ENCODE measurements at regions not wholly inside any gene's neighbourhood (a gene's known extent, or its start where the extent isn't known, plus 50 kb on each side); places are given as distances from the start of the nearest gene placed in this dataset.
A peak's percentile ranks its signal among the peaks of the same experiment; 100 is the strongest.
"Not testable (repeated sequence)": the region's sequence is repeated elsewhere in the genome, so short reads cannot be mapped to it uniquely, and the experiment has no call there.

GRCh38 chr21:10344266-10344665 is 177.1 kb upstream of the TPTE start:
- peaks cover 32% of the 10 kb centered on the region for H3K9me3 ChIP-seq (ENCODE audit: low read depth)
- 34% methylated on average over 5 of the region's 5 CpGs for WGBS (ENCODE audit: low lambda C conversion rate, missing lambda C conversion rate)
- not testable (repeated sequence) for H3K4me1 ChIP-seq (ENCODE audit: insufficient read depth)

GRCh38 chr21:10345178-10345612 is 176.2 kb upstream of the TPTE start:
- not testable (repeated sequence) for DNase-seq (ENCODE audit: low spot score); H3K9me2 ChIP-seq (replicated peaks; ENCODE audit: insufficient read depth); H3K79me2 ChIP-seq; H3K27me3 ChIP-seq; H3K4me1 ChIP-seq (ENCODE audit: insufficient read depth); H3K4me2 ChIP-seq; H3K36me3 ChIP-seq (replicated peaks; ENCODE audit: insufficient read depth, low read depth); H4K20me1 ChIP-seq (ENCODE audit: insufficient read depth, poor library complexity, severe bottlenecking); H2AFZ ChIP-seq; H3K27ac ChIP-seq; H3K4me3 ChIP-seq
- WGBS (ENCODE audit: low lambda C conversion rate, missing lambda C conversion rate): 50% methylated on average over 3 of the region's 3 CpGs
- peaks cover 31% of the 10 kb centered on the region for H3K9me3 ChIP-seq (ENCODE audit: low read depth)

More at GRCh38 chr21:10344266-10344665, 177.1 kb upstream of the TPTE start:
- not testable (repeated sequence) for H2AFZ ChIP-seq; H3K27ac ChIP-seq; H3K79me2 ChIP-seq; H3K9me2 ChIP-seq (replicated peaks; ENCODE audit: insufficient read depth); DNase-seq (ENCODE audit: low spot score); H3K36me3 ChIP-seq (replicated peaks; ENCODE audit: insufficient read depth, low read depth); H4K20me1 ChIP-seq (ENCODE audit: insufficient read depth, poor library complexity, severe bottlenecking); H3K4me2 ChIP-seq; H3K4me3 ChIP-seq; H3K27me3 ChIP-seq

- H3K27me3 ChIP-seq; H4K20me1 ChIP-seq (ENCODE audit: insufficient read depth, poor library complexity, severe bottlenecking); DNase-seq (ENCODE audit: low spot score); H3K4me3 ChIP-seq; H3K4me2 ChIP-seq; H2AFZ ChIP-seq; H3K4me1 ChIP-seq (ENCODE audit: insufficient read depth); H3K36me3 ChIP-seq (replicated peaks; ENCODE audit: insufficient read depth, low read depth); H3K27ac ChIP-seq; H3K79me2 ChIP-seq; H3K9me2 ChIP-seq (replicated peaks; ENCODE audit: insufficient read depth): not testable (repeated sequence)
- H3K9me3 ChIP-seq (ENCODE audit: low read depth): peaks cover 25% of the 10 kb centered on the region
- WGBS (ENCODE audit: low lambda C conversion rate, missing lambda C conversion rate): 51% methylated on average over 5 of the region's 5 CpGs
Observed at GRCh38 chr21:10346249-10346648, 175.1 kb upstream of the TPTE start.

GRCh38 chr21:10346933-10347615 is 174.3 kb upstream of the TPTE start:
- WGBS (ENCODE audit: low lambda C conversion rate, missing lambda C conversion rate): 61% methylated on average over 3 of the region's 3 CpGs
- not testable (repeated sequence) for H3K36me3 ChIP-seq (replicated peaks; ENCODE audit: insufficient read depth, low read depth); H3K27me3 ChIP-seq; H3K27ac ChIP-seq; H3K79me2 ChIP-seq; H2AFZ ChIP-seq; H3K4me1 ChIP-seq (ENCODE audit: insufficient read depth); H3K4me2 ChIP-seq; H3K9me2 ChIP-seq (replicated peaks; ENCODE audit: insufficient read depth); H3K4me3 ChIP-seq; H4K20me1 ChIP-seq (ENCODE audit: insufficient read depth, poor library complexity, severe bottlenecking)
- DNase-seq (ENCODE audit: low spot score): peak; percentile 24
- H3K9me3 ChIP-seq (ENCODE audit: low read depth): peaks cover 28% of the 10 kb centered on the region

GRCh38 chr21:10347675-10348074 is 173.7 kb upstream of the TPTE start:
- H3K36me3 ChIP-seq (replicated peaks; ENCODE audit: insufficient read depth, low read depth); DNase-seq (ENCODE audit: low spot score): not testable (repeated sequence)

GRCh38 chr21:10348150-10348549 is 173.2 kb upstream of the TPTE start:
- not testable (repeated sequence) for DNase-seq (ENCODE audit: low spot score); H3K79me2 ChIP-seq; H3K27me3 ChIP-seq; H3K9me2 ChIP-seq (replicated peaks; ENCODE audit: insufficient read depth); H3K36me3 ChIP-seq (replicated peaks; ENCODE audit: insufficient read depth, low read depth); H4K20me1 ChIP-seq (ENCODE audit: insufficient read depth, poor library complexity, severe bottlenecking); H2AFZ ChIP-seq; H3K4me3 ChIP-seq; H3K27ac ChIP-seq; H3K4me1 ChIP-seq (ENCODE audit: insufficient read depth); H3K4me2 ChIP-seq
- peaks cover 28% of the 10 kb centered on the region for H3K9me3 ChIP-seq (ENCODE audit: low read depth)
- WGBS (ENCODE audit: low lambda C conversion rate, missing lambda C conversion rate): 38% methylated on average over 3 of the region's 3 CpGs

More at GRCh38 chr21:10347675-10348074, 173.7 kb upstream of the TPTE start:
- H3K27me3 ChIP-seq; H2AFZ ChIP-seq; H3K79me2 ChIP-seq; H3K4me1 ChIP-seq (ENCODE audit: insufficient read depth); H3K4me2 ChIP-seq; H4K20me1 ChIP-seq (ENCODE audit: insufficient read depth, poor library complexity, severe bottlenecking); H3K27ac ChIP-seq; H3K4me3 ChIP-seq; H3K9me2 ChIP-seq (replicated peaks; ENCODE audit: insufficient read depth): not testable (repeated sequence)
- peaks cover 28% of the 10 kb centered on the region for H3K9me3 ChIP-seq (ENCODE audit: low read depth)
- WGBS (ENCODE audit: low lambda C conversion rate, missing lambda C conversion rate): 71% methylated on average over 7 of the region's 7 CpGs

- not testable (repeated sequence) for H2AFZ ChIP-seq; H3K4me2 ChIP-seq; DNase-seq (ENCODE audit: low spot score); H3K4me1 ChIP-seq (ENCODE audit: insufficient read depth); H3K36me3 ChIP-seq (replicated peaks; ENCODE audit: insufficient read depth, low read depth); H3K9me2 ChIP-seq (replicated peaks; ENCODE audit: insufficient read depth); H3K79me2 ChIP-seq; H3K27me3 ChIP-seq; H3K4me3 ChIP-seq; H3K27ac ChIP-seq; H4K20me1 ChIP-seq (ENCODE audit: insufficient read depth, poor library complexity, severe bottlenecking)
- peaks cover 30% of the 10 kb centered on the region for H3K9me3 ChIP-seq (ENCODE audit: low read depth)
- WGBS (ENCODE audit: low lambda C conversion rate, missing lambda C conversion rate): 32% methylated on average over 5 of the region's 5 CpGs
Observed at GRCh38 chr21:10354851-10355578, 166.4 kb upstream of the TPTE start.

- H3K4me3 ChIP-seq; H3K4me1 ChIP-seq (ENCODE audit: insufficient read depth); H4K20me1 ChIP-seq (ENCODE audit: insufficient read depth, poor library complexity, severe bottlenecking); H3K4me2 ChIP-seq; H3K36me3 ChIP-seq (replicated peaks; ENCODE audit: insufficient read depth, low read depth); DNase-seq (ENCODE audit: low spot score); H3K27ac ChIP-seq; H2AFZ ChIP-seq; H3K27me3 ChIP-seq; H3K79me2 ChIP-seq; H3K9me2 ChIP-seq (replicated peaks; ENCODE audit: insufficient read depth): not testable (repeated sequence)
- 73% methylated on average over 2 of the region's 2 CpGs for WGBS (ENCODE audit: low lambda C conversion rate, missing lambda C conversion rate)
- H3K9me3 ChIP-seq (ENCODE audit: low read depth): peaks cover 36% of the 10 kb centered on the region
Observed at GRCh38 chr21:10359120-10359519, 162.3 kb upstream of the TPTE start.

- WGBS (ENCODE audit: low lambda C conversion rate, missing lambda C conversion rate): 56% methylated on average over 4 of the region's 4 CpGs
- not testable (repeated sequence) for H2AFZ ChIP-seq
Observed at GRCh38 chr21:10359911-10360310, 161.5 kb upstream of the TPTE start.

More at GRCh38 chr21:10359911-10360310, 161.5 kb upstream of the TPTE start:
- H3K36me3 ChIP-seq (replicated peaks; ENCODE audit: insufficient read depth, low read depth); H3K4me2 ChIP-seq; H3K4me1 ChIP-seq (ENCODE audit: insufficient read depth); H3K4me3 ChIP-seq; DNase-seq (ENCODE audit: low spot score); H3K27ac ChIP-seq; H3K27me3 ChIP-seq; H3K9me2 ChIP-seq (replicated peaks; ENCODE audit: insufficient read depth); H3K79me2 ChIP-seq; H4K20me1 ChIP-seq (ENCODE audit: insufficient read depth, poor library complexity, severe bottlenecking): not testable (repeated sequence)
- H3K9me3 ChIP-seq (ENCODE audit: low read depth): peaks cover 34% of the 10 kb centered on the region

All from hepatocyte (in vitro differentiated cells).